B cell (primary cell): ENCODE measurements at regions not wholly inside any gene's neighbourhood (a gene's known extent, or its start where the extent isn't known, plus 50 kb on each side); places are given as distances from the start of the nearest gene placed in this dataset.

Experiments
- ATAC-seq: fragments of 200-7000 bp; cut with Tn5 transposase; one replicate; pipeline ENCODE4 v1.10.0; 2021; ENCODE audit warnings: low read depth, mild to moderate bottlenecking, moderate number of reproducible peaks, moderate library complexity
- CTCF ChIA-PET: fragments of 350-600 bp; sonication (Branson Sonifier 250); formaldehyde crosslinking; loops from one replicate; lab custom pipeline; 2021; ENCODE audit warnings: antibody characterized with exemption, inconsistent platforms; lab: Charles Lee
- POLR2A ChIA-PET: fragments of 350-600 bp; sonication (Branson Sonifier 250); formaldehyde crosslinking; loops from one replicate; lab custom pipeline; 2021; ENCODE audit warnings: antibody characterized with exemption; lab: Charles Lee
- DNase-seq: peaks from one replicate; pipeline ENCODE4 v3.0.0; 2013
- H2AFZ ChIP-seq: 2 replicates; pipeline ENCODE4 v1.6.1; 2012; ENCODE audit warnings: mild to moderate bottlenecking, low read depth, low read length; ENCODE audit not compliant: insufficient read depth, poor library complexity, severe bottlenecking
- H3K27ac ChIP-seq, 2 donors: 1 replicate in 1 of 2; 2 replicates in 1 of 2; pipeline ENCODE4 v1.5.1; 2012 to 2013; ENCODE audit warnings: low read length in 2 of 2, mild to moderate bottlenecking in 2 of 2, moderate library complexity in 1 of 2
- H3K27me3 ChIP-seq, 4 experiments: fragments of 200-600 bp in 1 of 4; sonication (generic) in 1 of 4; replicated peaks in 1 of 4; 1 replicate in 2 of 4; 2 replicates in 2 of 4; pipeline versions ENCODE4 v1.6.1 to v1.7.0; 2013 to 2016; ENCODE audit warnings: low read length in 3 of 4, mild to moderate bottlenecking in 2 of 4, mixed read lengths in 1 of 4, moderate library complexity in 1 of 4; ENCODE audit not compliant: insufficient read depth in 4 of 4, control insufficient read depth in 3 of 4; ENCODE audit errors: control extremely low read depth in 1 of 4
- H3K36me3 ChIP-seq, 2 experiments: replicated peaks in 1 of 2; 1 replicate in 1 of 2; 2 replicates in 1 of 2; pipeline versions ENCODE4 v1.6.1 to v1.7.1; 2013; ENCODE audit warnings: low read length in 1 of 2; ENCODE audit not compliant: insufficient read depth in 2 of 2, control insufficient read depth in 1 of 2; ENCODE audit errors: control extremely low read depth in 1 of 2, extremely low read depth in 1 of 2
- H3K4me1 ChIP-seq, 2 donors: fragments of 200-600 bp in 1 of 2; sonication (generic) in 1 of 2; 1 replicate in 1 of 2; 2 replicates in 1 of 2; pipeline versions ENCODE4 v1.5.1 to v1.6.1; 2013 to 2017; ENCODE audit warnings: low read length in 2 of 2; ENCODE audit not compliant: control insufficient read depth in 2 of 2, insufficient read depth in 2 of 2
- H3K4me2 ChIP-seq: replicated peaks from 2 replicates; pipeline ENCODE3; 2012; ENCODE audit warnings: mild to moderate bottlenecking, low read depth, low read length; ENCODE audit not compliant: poor library complexity, severe bottlenecking
- H3K4me3 ChIP-seq, 5 experiments: fragments of 200-600 bp in 1 of 5; sonication (generic) in 1 of 5; 1 replicate in 3 of 5; 2 replicates in 2 of 5; pipeline versions ENCODE4 v1.5.1 to v1.7.0; 2011 to 2016; ENCODE audit warnings: low read length in 4 of 5, mild to moderate bottlenecking in 4 of 5, low read depth in 2 of 5, control low read depth in 1 of 5, moderate library complexity in 1 of 5; ENCODE audit not compliant: insufficient read depth in 1 of 5; ENCODE audit errors: control extremely low read depth in 1 of 5, extremely low read depth in 1 of 5
- H3K79me2 ChIP-seq: fragments of 200-600 bp; sonication (generic); one replicate; pipeline ENCODE4 v1.6.0; 2016; ENCODE audit warnings: low read length; ENCODE audit not compliant: control insufficient read depth, insufficient read depth
- H3K9ac ChIP-seq: fragments of 200-600 bp; sonication (generic); 2 replicates; pipeline ENCODE4 v1.6.1; 2017; ENCODE audit warnings: mild to moderate bottlenecking, low read length, moderate library complexity
- H3K9me3 ChIP-seq, 3 donors: one replicate each; pipeline versions ENCODE4 v1.6.1 to v1.7.1; 2013; ENCODE audit warnings: low read length in 2 of 3; ENCODE audit not compliant: control insufficient read depth in 2 of 3, insufficient read depth in 1 of 3; ENCODE audit errors: control extremely low read depth in 1 of 3
- H4K20me1 ChIP-seq: 2 replicates; pipeline ENCODE4 v1.6.0; 2012; ENCODE audit warnings: mild to moderate bottlenecking, low read length; ENCODE audit not compliant: insufficient read depth, control insufficient read depth, poor library complexity, severe bottlenecking
- H3K27ac Mint-ChIP-seq: one replicate; pipeline ENCODE4 v1.8.0; 2021; ENCODE audit warnings: mixed read lengths
- H3K27me3 Mint-ChIP-seq: one replicate; pipeline ENCODE4 v1.8.0; 2021; ENCODE audit warnings: mixed read lengths
- H3K4me1 Mint-ChIP-seq: one replicate; pipeline ENCODE4 v1.8.0; 2021; ENCODE audit warnings: mixed read lengths
- H3K4me3 Mint-ChIP-seq: one replicate; pipeline ENCODE4 v1.8.0; 2021; ENCODE audit warnings: mixed read lengths
- H3K9me3 Mint-ChIP-seq: one replicate; pipeline ENCODE4 v1.8.0; 2022; ENCODE audit warnings: mixed read lengths; ENCODE audit not compliant: insufficient read depth
- CTCF ChIP-seq: fragments of 200-600 bp; IDR thresholded peaks from one replicate; pipeline ENCODE4 v1.8.0; 2022; ENCODE audit warnings: antibody characterized with exemption, mild to moderate bottlenecking
- EZH2 ChIP-seq: IDR thresholded peaks from 2 replicates; pipeline ENCODE4 v1.6.1; 2012; ENCODE audit warnings: borderline replicate concordance, low read depth, mild to moderate bottlenecking, moderate library complexity, low read length; ENCODE audit not compliant: insufficient read depth, poor library complexity, severe bottlenecking
- WGBS: methylation state at CpG from one replicate; pipeline ENCODE4 v1.1.5; 2013; ENCODE audit warnings: missing lambda C conversion rate; ENCODE audit not compliant: insufficient coverage; 5-methylcytosine and 5-hydroxymethylcytosine counted together
- intact Hi-C: fragments of 100-400 bp; cut with micrococcal nuclease; formaldehyde crosslinking; loops from one replicate; pipeline ENCODE4 v1.10.0; 2022

GRCh38 chr9:32253731-32254130 is 130.7 kb upstream of the ACO1 start:
- Histone ChIP-seq H3K9ac (no peak overlapping the region), H3K27ac (no peak overlapping the region), H4K20me1 (no peaks in the 10 kb centered on the region), H3K79me2 (no peaks in the 10 kb centered on the region), H3K36me3 (no peaks in the 10 kb centered on the region), H3K27me3 (peaks cover 0 to 2% (median 0%) of the 10 kb centered on the region in 4 experiments), H3K4me1 (no peaks in the 10 kb centered on the region), H3K4me3 (no peak overlapping the region), H3K9me3 (no peaks in the 10 kb centered on the region), H3K4me2 (no peak overlapping the region), H2AFZ (no peak overlapping the region)
- Mint-ChIP-seq H3K9me3 (no peaks in the 10 kb centered on the region), H3K27me3 (no peaks in the 10 kb centered on the region), H3K27ac (no peak overlapping the region), H3K4me3 (no peak overlapping the region), H3K4me1 (no peaks in the 10 kb centered on the region)
- ATAC-seq (no peak), DNase-seq (no peak)
- TF ChIP-seq EZH2 (no peak), CTCF (no peak)
- ChIA-PET CTCF (no interaction called here), POLR2A (no interaction called here)
- intact Hi-C loops: no loop called here
- no CpG with 5 or more reads among the region's 1 CpG for WGBS

GRCh38 chr9:32255026-32255425 is 129.4 kb upstream of the ACO1 start:
- CTCF ChIA-PET: no interaction called here
- no peaks in the 10 kb centered on the region for H3K9me3 ChIP-seq
- Mint-ChIP-seq H3K27ac (no peak overlapping the region), H3K9me3 (no peaks in the 10 kb centered on the region), H3K4me3 (no peak overlapping the region), H3K27me3 (no peaks in the 10 kb centered on the region), H3K4me1 (no peaks in the 10 kb centered on the region)
- POLR2A ChIA-PET: no interaction called here
- peaks cover 0 to 2% (median 0%) of the 10 kb centered on the region in 4 experiments for H3K27me3 ChIP-seq
- H3K4me2 ChIP-seq: no peak overlapping the region
- intact Hi-C loops: no loop called here
- H3K9ac ChIP-seq: no peak overlapping the region
- no peak overlapping the region for H3K4me3 ChIP-seq
- no peak for DNase-seq
- ATAC-seq: no peak
- H3K36me3 ChIP-seq: no peaks in the 10 kb centered on the region
- H2AFZ ChIP-seq: no peak overlapping the region
- no peaks in the 10 kb centered on the region for H4K20me1 ChIP-seq
- H3K27ac ChIP-seq: no peak overlapping the region
- no CpG with 5 or more reads among the region's 4 CpGs for WGBS
- TF ChIP-seq CTCF (no peak), EZH2 (no peak)
- H3K79me2 ChIP-seq: no peaks in the 10 kb centered on the region
- H3K4me1 ChIP-seq: no peaks in the 10 kb centered on the region
